ENCODE measurements at regions not wholly inside any gene's neighbourhood (a gene's known extent, or its start where the extent isn't known, plus 50 kb on each side); places are given as distances from the start of the nearest gene placed in this dataset.

GRCh38 chr13:74450525-74450845, 316.3 kb upstream of the KLF12 start (continued):
- TF ChIP-seq CTCFL (IDR thresholded peaks at IDR 0.05; ENCODE audit: borderline replicate concordance, insufficient read depth, low read depth, low read length, poor library complexity, severe bottlenecking), result no peak

- Histone ChIP-seq H3K4me2 (ENCODE audit: insufficient read depth, low read length) (no peak overlapping the region), H4K20me1 (replicated peaks; ENCODE audit: control insufficient read depth, insufficient read depth, low read length) (no peaks in the 10 kb centered on the region), H3K9me1 (ENCODE audit: control insufficient read depth, insufficient read depth, low read length) (no peaks in the 10 kb centered on the region), H3K27me3 (ENCODE audit: control insufficient read depth in 2 of 2, insufficient read depth in 2 of 2, low read length in 2 of 2) (no peaks in the 10 kb centered on the region), H3K4me1 (replicated peaks in 1 of 2; ENCODE audit: control insufficient read depth in 2 of 2, insufficient read depth in 2 of 2, low read length in 2 of 2) (no peaks in the 10 kb centered on the region), H3K9me3 (replicated peaks; ENCODE audit: control insufficient read depth, insufficient read depth, low read depth, low read length) (no peaks in the 10 kb centered on the region), H2AFZ (ENCODE audit: low read depth, low read length) (no peak overlapping the region), H3K36me3 (ENCODE audit: control insufficient read depth, insufficient read depth, low read length) (no peaks in the 10 kb centered on the region), H3K9ac (ENCODE audit: insufficient read depth in 1 of 2, low read depth in 2 of 2, low read length in 2 of 2) (no peak overlapping the region), H3K4me3 (no peak overlapping the region), H3K79me2 (ENCODE audit: control insufficient read depth, insufficient read depth, low read length) (no peaks in the 10 kb centered on the region), H3K27ac (ENCODE audit: extremely low read depth, low read depth, low read length) (no peak overlapping the region)
- in situ Hi-C loops (cut with MboI), result no loop called here
- no TSS peak for BruUV-seq (replicated peaks)
- no peak for ATAC-seq
- WGBS (ENCODE audit: insufficient coverage, low coverage, missing lambda C conversion rate), result 0% methylated on average over 2 of the region's 2 CpGs
- DNase-seq (ENCODE audit: extremely low read depth in 1 of 4, low spot score in 3 of 4), result no peak
- POLR2A ChIA-PET, result no interaction called here
- CTCF ChIA-PET (ENCODE audit: low intra/inter-chr PET ratio), result no interaction called here
- intact Hi-C loops (cut with micrococcal nuclease), result no loop called here
- FAIRE-seq, result no peak
- no peak for TF ChIP-seq ZBTB17 (CRISPR knock-in tag; IDR thresholded peaks at IDR 0.05)
- no peak for TF ChIP-seq DDX20 (tag; IDR thresholded peaks at IDR 0.05; ENCODE audit: low read depth)
- TF ChIP-seq ZBTB34 (CRISPR knock-in tag; IDR thresholded peaks at IDR 0.05), result no peak
- no peak for TF ChIP-seq CUX1 (CRISPR knock-in tag; IDR thresholded peaks at IDR 0.05)
- no peak for TF ChIP-seq MEIS2 (IDR thresholded peaks at IDR 0.05; ENCODE audit: partially characterized antibody)
- no peak for TF ChIP-seq MCM3 (IDR thresholded peaks at IDR 0.05)
- no peak for TF ChIP-seq ETS1 (conservative IDR thresholded peaks at IDR 0.05; ENCODE audit: control insufficient read depth, low read depth, low read length)
- no peak for TF ChIP-seq MXI1 (IDR thresholded peaks at IDR 0.05; ENCODE audit: low read depth, low read length)
Measured at GRCh38 chr13:74449811-74450524, 315.8 kb upstream of the KLF12 start.

All from K562 (cell line).